Activated CD8-positive, alpha-beta memory T cell treated with anti-CD3 and anti-CD28 coated beads, Interleukin-2, amount 50 U/mL, for 48 hours (primary cell): ENCODE measurements at regions not wholly inside any gene's neighbourhood (a gene's known extent, or its start where the extent isn't known, plus 50 kb on each side); places are given as distances from the start of the nearest gene placed in this dataset.

Experiments used
- DNase-seq: peaks from one replicate; pipeline ENCODE4 v3.0.0-alpha.2; 2020

- no peak for DNase-seq
Measured at GRCh38 chr1:175823406-175823805, 80.0 kb upstream of the TNR start.

- no peak for DNase-seq
Measured at GRCh38 chr1:175822580-175822979, 79.2 kb upstream of the TNR start.

GRCh38 chr1:175820456-175821025, 77.1 kb upstream of the TNR start:
- no peak for DNase-seq

GRCh38 chr1:175818929-175819328, 75.5 kb upstream of the TNR start:
- DNase-seq, result no peak

GRCh38 chr1:175817445-175817844, 74.0 kb upstream of the TNR start:
- no peak for DNase-seq

GRCh38 chr1:175814885-175815284, 71.5 kb upstream of the TNR start:
- DNase-seq, result no peak

GRCh38 chr1:175812936-175813335, 69.5 kb upstream of the TNR start:
- no peak for DNase-seq

- no peak for DNase-seq
Measured at GRCh38 chr1:175810305-175810704, 66.9 kb upstream of the TNR start.

- DNase-seq, result no peak
Measured at GRCh38 chr1:175808999-175809398, 65.6 kb upstream of the TNR start.

- no peak for DNase-seq
Measured at GRCh38 chr1:175808573-175808972, 65.2 kb upstream of the TNR start.

- DNase-seq, result no peak
Measured at GRCh38 chr1:175804561-175804960, 61.2 kb upstream of the TNR start.

GRCh38 chr1:175803413-175803812, 60.0 kb upstream of the TNR start:
- DNase-seq, result no peak

- DNase-seq, result no peak
Measured at GRCh38 chr1:175802407-175803123, 59.2 kb upstream of the TNR start.

GRCh38 chr1:175801979-175802378, 58.6 kb upstream of the TNR start:
- no peak for DNase-seq

- no peak for DNase-seq
Measured at GRCh38 chr1:175797576-175797975, 54.2 kb upstream of the TNR start.

- DNase-seq, result no peak
Measured at GRCh38 chr1:175794586-175794985, 51.2 kb upstream of the TNR start.

- no peak for DNase-seq
Measured at GRCh38 chr1:175793617-175794016, 50.2 kb upstream of the TNR start.
